22Rv1 (cell line): ENCODE measurements at regions not wholly inside any gene's neighbourhood (a gene's known extent, or its start where the extent isn't known, plus 50 kb on each side); places are given as distances from the start of the nearest gene placed in this dataset.

Source experiments
- CTCF ChIP-seq: fragments of 450-650 bp; IDR thresholded peaks from 2 replicates; pipeline ENCODE4 v1.5.1; 2017; ENCODE audit warnings: mild to moderate bottlenecking
- ZFX ChIP-seq: fragments of 450-650 bp; IDR thresholded peaks from 2 replicates; pipeline ENCODE4 v1.6.1; 2017; ENCODE audit warnings: antibody characterized with exemption, borderline replicate concordance

GRCh38 chr20:4443016-4443415 lies 193.9 kb upstream of the ADRA1D start:
- TF ChIP-seq CTCF (no peak), ZFX (no peak)
